Smooth muscle cell (in vitro differentiated cells): ENCODE measurements at regions not wholly inside any gene's neighbourhood (a gene's known extent, or its start where the extent isn't known, plus 50 kb on each side); places are given as distances from the start of the nearest gene placed in this dataset.

Experiments
- DNase-seq: peaks from one replicate; lab custom pipeline; 2025; ENCODE audit not compliant: unreplicated experiment; lab: John Stamatoyannopoulos, UW
- H2AFZ ChIP-seq: fragments of 200-600 bp; sonication (generic); 2 replicates; pipeline ENCODE4 v1.6.0; 2016; ENCODE audit warnings: antibody characterized with exemption, low read depth, mild to moderate bottlenecking
- H3F3A ChIP-seq: fragments of 200-600 bp; sonication (generic); 2 replicates; pipeline ENCODE4 v1.6.0; 2017; ENCODE audit warnings: antibody characterized with exemption, low read depth
- H3K27ac ChIP-seq: fragments of 200-600 bp; sonication (generic); 2 replicates; pipeline ENCODE4 v1.5.1; 2016; ENCODE audit warnings: low read depth, mild to moderate bottlenecking
- H3K27me3 ChIP-seq: fragments of 200-600 bp; sonication (generic); 2 replicates; pipeline ENCODE4 v1.6.1; 2016; ENCODE audit warnings: low read depth, mild to moderate bottlenecking
- H3K36me3 ChIP-seq: fragments of 200-600 bp; sonication (generic); 2 replicates; pipeline ENCODE4 v1.5.1; 2016; ENCODE audit warnings: low read depth
- H3K4me1 ChIP-seq: fragments of 200-600 bp; sonication (generic); 2 replicates; pipeline ENCODE4 v1.5.1; 2016; ENCODE audit warnings: low read depth
- H3K4me2 ChIP-seq: fragments of 200-600 bp; sonication (generic); 2 replicates; pipeline ENCODE4 v1.6.0; 2016; ENCODE audit warnings: mild to moderate bottlenecking
- H3K4me3 ChIP-seq: fragments of 200-600 bp; sonication (generic); 2 replicates; pipeline ENCODE4 v1.5.1; 2016; ENCODE audit warnings: mild to moderate bottlenecking
- H3K79me2 ChIP-seq: fragments of 200-600 bp; sonication (generic); 2 replicates; pipeline ENCODE4 v1.6.0; 2016; ENCODE audit warnings: low read depth, mild to moderate bottlenecking
- H3K9ac ChIP-seq: fragments of 200-600 bp; sonication (generic); 2 replicates; pipeline ENCODE4 v1.6.0; 2016; ENCODE audit warnings: low read depth
- H3K9me3 ChIP-seq: fragments of 200-600 bp; sonication (generic); replicated peaks from 2 replicates; pipeline ENCODE4 v1.5.1; 2016; ENCODE audit warnings: low read depth
- H4K20me1 ChIP-seq: fragments of 200-600 bp; sonication (generic); 2 replicates; pipeline ENCODE4 v1.6.0; 2016; ENCODE audit warnings: low read depth
- CTCF ChIP-seq: fragments of 200-600 bp; sonication (generic); IDR thresholded peaks from 2 replicates; pipeline ENCODE4 v1.5.1; 2017; ENCODE audit warnings: borderline replicate concordance, mild to moderate bottlenecking, antibody characterized with exemption; ENCODE audit not compliant: insufficient read depth, poor library complexity, severe bottlenecking
- WGBS: methylation state at CpG from one replicate; pipeline ENCODE4 v1.1.7; 2016; ENCODE audit warnings: low lambda C conversion rate; 5-methylcytosine and 5-hydroxymethylcytosine counted together

DNA sequence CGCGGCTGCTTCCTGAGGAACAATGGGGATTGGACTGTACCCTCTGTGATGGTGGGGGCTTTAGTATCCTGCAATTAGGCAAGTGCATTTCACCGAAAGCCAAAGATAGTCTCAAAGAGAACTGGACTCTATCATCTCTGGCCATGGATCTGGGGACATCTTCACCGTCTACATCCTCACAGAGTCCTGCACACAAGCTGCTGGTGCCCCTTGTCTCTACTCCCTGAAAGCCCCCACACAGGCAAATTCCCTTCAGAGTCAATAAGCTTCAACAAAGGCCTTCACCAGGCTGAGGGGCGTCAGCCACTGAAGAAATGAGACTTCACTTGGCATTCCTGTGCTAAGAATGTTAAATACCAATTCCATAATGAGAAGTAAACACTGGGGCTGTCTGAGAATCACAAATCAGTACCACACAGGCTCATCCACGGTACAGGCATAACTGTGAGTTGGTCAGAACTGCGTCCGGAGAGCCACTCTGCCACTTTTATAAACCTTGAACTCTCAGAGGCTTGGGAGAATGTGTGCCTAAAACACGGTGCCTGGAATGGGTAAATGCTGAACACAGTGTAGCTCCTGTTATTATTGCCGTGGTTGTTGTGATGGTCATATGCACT lies 432.7 kb downstream of the ZNF521 start:
- no peak for TF ChIP-seq CTCF
- no peak overlapping the region for H3K4me3 ChIP-seq
- no peaks in the 10 kb centered on the region for H3K9me3 ChIP-seq
- H2AFZ ChIP-seq, result no peak overlapping the region
- no peak for DNase-seq
- WGBS, result 85% methylated on average over 10 of the region's 10 CpGs
- no peak overlapping the region for H3K9ac ChIP-seq
- no peak overlapping the region for H3K27ac ChIP-seq
- H3K27me3 ChIP-seq, result peaks cover 4% of the 10 kb centered on the region
- no peaks in the 10 kb centered on the region for H3K36me3 ChIP-seq
- no peak overlapping the region for H3K4me2 ChIP-seq
- no peaks in the 10 kb centered on the region for H3K79me2 ChIP-seq
- peaks cover 5% of the 10 kb centered on the region for H3F3A ChIP-seq
- no peaks in the 10 kb centered on the region for H4K20me1 ChIP-seq
- H3K4me1 ChIP-seq, result peaks cover 17% of the 10 kb centered on the region

DNA sequence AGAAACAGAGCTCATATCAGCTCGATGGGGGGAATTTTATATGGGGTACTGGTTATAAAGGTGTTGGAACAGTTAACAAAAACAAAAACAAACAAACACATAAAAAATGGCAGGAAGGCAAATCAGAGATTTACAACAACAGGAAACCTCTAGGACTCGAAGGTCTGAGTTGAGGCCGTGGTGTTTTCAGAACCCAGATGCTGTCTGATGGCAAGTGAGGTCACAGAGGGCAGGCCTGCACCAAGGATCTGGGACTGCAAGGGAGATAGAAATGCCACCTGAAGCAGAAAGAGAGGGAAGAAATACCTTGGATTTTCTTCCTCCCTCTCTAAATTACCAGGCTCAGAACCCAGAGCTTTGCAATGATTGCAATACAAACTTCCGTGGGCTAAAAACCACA lies 429.5 kb downstream of the ZNF521 start:
- Histone ChIP-seq H2AFZ (no peak overlapping the region), H3F3A (no peaks in the 10 kb centered on the region), H3K27me3 (peaks cover 5% of the 10 kb centered on the region), H3K4me3 (no peak overlapping the region), H3K36me3 (no peaks in the 10 kb centered on the region), H3K4me1 (peaks cover 11% of the 10 kb centered on the region), H3K9ac (no peak overlapping the region), H4K20me1 (no peaks in the 10 kb centered on the region), H3K27ac (no peak overlapping the region), H3K9me3 (no peaks in the 10 kb centered on the region), H3K4me2 (no peak overlapping the region), H3K79me2 (no peaks in the 10 kb centered on the region)
- 67% methylated on average over 4 of the region's 4 CpGs for WGBS
- TF ChIP-seq CTCF, result no peak
- DNase-seq, result no peak

GRCh38 chr18:24923138-24923537 lies 428.8 kb downstream of the ZNF521 start:
- Histone ChIP-seq H3K4me1 (peaks cover 11% of the 10 kb centered on the region), H3F3A (no peaks in the 10 kb centered on the region), H3K79me2 (no peaks in the 10 kb centered on the region), H4K20me1 (no peaks in the 10 kb centered on the region), H3K4me2 (no peak overlapping the region), H3K27ac (no peak overlapping the region), H3K9ac (no peak overlapping the region), H3K27me3 (peaks cover 5% of the 10 kb centered on the region), H2AFZ (no peak overlapping the region), H3K4me3 (no peak overlapping the region), H3K36me3 (no peaks in the 10 kb centered on the region), H3K9me3 (no peaks in the 10 kb centered on the region)
- DNase-seq, result no peak
- TF ChIP-seq CTCF, result no peak
- 93% methylated on average over 1 of the region's 1 CpG for WGBS

DNA sequence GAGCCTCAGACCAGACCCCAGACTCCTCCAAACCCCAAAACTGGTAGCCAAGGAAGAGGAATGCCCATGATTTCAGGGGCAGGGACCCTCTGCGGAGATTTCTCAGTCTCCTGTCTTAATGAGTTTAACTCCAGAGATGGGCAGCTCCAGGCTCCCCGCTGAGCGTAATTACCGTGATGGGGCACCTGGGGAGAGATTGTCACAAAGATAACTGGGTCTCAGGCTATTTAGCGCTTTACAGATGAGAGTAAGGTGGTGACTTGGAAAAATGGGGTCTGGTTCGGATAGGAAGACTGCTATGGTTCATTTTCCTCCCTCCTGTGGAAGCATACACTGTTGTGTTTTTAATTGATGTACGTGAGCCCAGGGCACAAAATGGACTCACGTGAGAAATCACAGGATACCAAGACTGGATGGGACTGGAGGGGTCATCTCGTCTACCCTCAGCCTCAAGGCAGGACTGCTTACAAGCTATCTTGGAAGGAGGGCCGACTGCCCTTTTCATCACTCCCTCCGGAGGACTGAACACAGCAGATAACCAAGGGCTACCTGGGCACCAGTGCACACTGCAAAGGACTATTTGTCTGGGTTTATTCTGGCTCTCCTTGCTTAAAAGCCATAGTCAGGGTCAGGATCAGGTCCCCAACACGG lies 427.8 kb downstream of the ZNF521 start:
- Histone ChIP-seq H3K4me1 (peaks cover 3% of the 10 kb centered on the region), H3K27ac (no peak overlapping the region), H2AFZ (no peak overlapping the region), H4K20me1 (no peaks in the 10 kb centered on the region), H3K9ac (no peak overlapping the region), H3K4me2 (no peak overlapping the region), H3K79me2 (no peaks in the 10 kb centered on the region), H3K36me3 (no peaks in the 10 kb centered on the region), H3K27me3 (peaks cover 5% of the 10 kb centered on the region), H3F3A (no peaks in the 10 kb centered on the region), H3K9me3 (no peaks in the 10 kb centered on the region), H3K4me3 (no peak overlapping the region)
- DNase-seq, result no peak
- 67% methylated on average over 12 of the region's 12 CpGs for WGBS
- no peak for TF ChIP-seq CTCF
